HTR-8/SVneo (cell line): ENCODE measurements at regions not wholly inside any gene's neighbourhood (a gene's known extent, or its start where the extent isn't known, plus 50 kb on each side); places are given as distances from the start of the nearest gene placed in this dataset.
"Not testable (repeated sequence)": the region's sequence is repeated elsewhere in the genome, so short reads cannot be mapped to it uniquely, and the experiment has no call there.

Experiments used
- DNase-seq: peaks from one replicate; pipeline ENCODE4 v3.0.0; 2011; ENCODE audit warnings: low spot score, mixed read lengths; ENCODE audit not compliant: insufficient read length
- FAIRE-seq: peaks from 2 replicates; lab custom pipeline; 2011; peaks lifted over from hg19 to GRCh38; lab: Jason Lieb, UNC

- DNase-seq (no peak), FAIRE-seq (no peak)
Observed at GRCh38 chr1:60868901-60869663, 213.3 kb upstream of the NFIA start.

- no peak for FAIRE-seq
- no peak for DNase-seq
Observed at GRCh38 chr1:60867782-60868181, 214.6 kb upstream of the NFIA start.

- DNase-seq: no peak
- FAIRE-seq: no peak
Observed at GRCh38 chr1:60866917-60867531, 215.3 kb upstream of the NFIA start.

DNA sequence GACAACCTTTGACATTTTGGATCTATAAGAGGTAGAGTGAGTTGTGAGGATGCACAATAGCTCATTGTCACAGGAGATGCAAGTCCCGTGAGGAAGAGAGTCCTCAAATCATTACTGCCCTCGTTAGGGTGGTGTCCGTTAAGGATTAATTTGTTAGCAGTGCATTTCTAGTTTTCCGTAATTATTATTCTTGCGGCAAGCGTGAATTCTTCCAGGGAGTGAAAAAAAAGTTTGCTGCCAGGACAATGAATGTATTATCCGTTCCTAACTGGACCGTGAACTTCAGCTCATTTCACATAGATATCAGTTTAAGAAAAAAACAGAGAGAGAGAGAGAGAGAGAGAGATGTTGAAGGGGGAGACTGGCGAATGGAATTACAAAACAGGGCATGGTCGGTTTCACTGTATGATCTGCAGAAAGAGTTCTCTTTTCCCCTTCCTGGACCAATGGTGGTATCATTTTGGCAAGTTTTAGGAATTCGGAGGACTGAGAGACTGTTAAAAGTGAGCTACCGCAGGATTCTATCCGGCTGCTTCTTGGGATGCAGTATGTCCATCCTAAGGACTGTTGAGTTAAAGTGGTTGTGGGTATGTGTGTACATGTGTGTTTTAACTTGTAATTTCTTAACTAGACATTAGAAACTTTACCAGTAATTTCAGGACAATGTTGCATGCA, 216.0 kb upstream of the NFIA start:
- no peak for DNase-seq
- FAIRE-seq: no peak

- no peak for DNase-seq
- no peak for FAIRE-seq
Observed at GRCh38 chr1:60865166-60865565, 217.2 kb upstream of the NFIA start.

- no peak for DNase-seq
- no peak for FAIRE-seq
Observed at GRCh38 chr1:60864722-60865121, 217.6 kb upstream of the NFIA start.

- DNase-seq: no peak
- FAIRE-seq: no peak
Observed at GRCh38 chr1:60863131-60863530, 219.2 kb upstream of the NFIA start.

DNA sequence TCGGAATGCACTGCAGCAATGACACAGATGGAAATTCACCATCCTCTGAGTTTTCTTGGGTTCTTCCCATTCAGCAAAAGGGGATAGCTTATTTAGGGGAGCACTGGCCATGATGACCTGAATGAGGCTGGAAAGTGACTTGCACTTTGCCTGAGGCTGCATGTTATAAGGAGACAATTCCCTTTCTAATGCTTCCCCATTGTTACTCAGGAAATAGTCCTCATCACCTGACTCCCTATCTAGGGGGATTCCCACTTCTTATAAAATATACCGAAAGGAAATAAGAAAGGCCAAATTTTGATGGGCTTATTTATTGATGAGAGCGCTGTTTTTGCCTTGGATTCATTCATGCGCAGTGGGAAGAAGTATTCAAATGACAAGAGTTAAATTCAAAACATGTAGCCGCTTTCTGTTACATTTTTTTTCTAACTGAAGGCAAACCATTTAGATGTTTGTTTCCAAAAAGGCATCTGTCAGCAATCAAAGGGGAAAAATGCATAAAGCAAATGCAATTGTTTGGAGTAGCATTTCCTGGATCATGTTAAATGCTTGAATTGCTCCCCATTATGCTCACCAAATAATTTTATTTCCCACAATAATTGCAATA, 220.3 kb upstream of the NFIA start:
- DNase-seq (no peak), FAIRE-seq (no peak)

- DNase-seq: no peak
Observed at GRCh38 chr1:60859111-60859510, 223.2 kb upstream of the NFIA start.

GRCh38 chr1:60857851-60858250, 224.5 kb upstream of the NFIA start:
- DNase-seq: no peak
- no peak for FAIRE-seq

More at GRCh38 chr1:60859111-60859510, 223.2 kb upstream of the NFIA start:
- no peak for FAIRE-seq

DNA sequence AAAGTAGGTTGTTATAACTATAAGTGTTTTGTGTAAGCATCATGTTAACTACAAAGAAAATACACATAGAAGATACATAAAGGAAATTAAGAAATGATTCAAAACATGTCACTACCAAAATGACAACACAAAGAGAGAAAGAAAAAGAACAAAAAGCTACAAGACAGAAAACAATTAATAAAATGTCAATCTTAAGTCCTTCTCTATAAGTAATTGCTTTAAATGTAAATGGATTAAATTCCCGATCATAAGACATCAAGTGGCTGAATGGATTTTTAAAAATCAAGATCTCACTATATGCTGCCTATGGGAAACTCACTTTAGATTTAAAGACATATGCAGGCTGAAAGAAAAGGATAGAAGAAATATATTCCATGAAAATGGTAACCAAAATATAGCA, 232.3 kb upstream of the NFIA start:
- FAIRE-seq (no peak), DNase-seq (no peak)

- FAIRE-seq (no peak), DNase-seq (no peak)
Observed at GRCh38 chr1:60849401-60849800, 233.0 kb upstream of the NFIA start.

- DNase-seq: no peak
- no peak for FAIRE-seq
Observed at GRCh38 chr1:60848583-60849188, 233.7 kb upstream of the NFIA start.

- no peak for FAIRE-seq
Observed at GRCh38 chr1:60847855-60848582, 234.3 kb upstream of the NFIA start.

GRCh38 chr1:60847391-60847790, 235.0 kb upstream of the NFIA start:
- FAIRE-seq (no peak), DNase-seq (no peak)

More at GRCh38 chr1:60847855-60848582, 234.3 kb upstream of the NFIA start:
- no peak for DNase-seq

DNA sequence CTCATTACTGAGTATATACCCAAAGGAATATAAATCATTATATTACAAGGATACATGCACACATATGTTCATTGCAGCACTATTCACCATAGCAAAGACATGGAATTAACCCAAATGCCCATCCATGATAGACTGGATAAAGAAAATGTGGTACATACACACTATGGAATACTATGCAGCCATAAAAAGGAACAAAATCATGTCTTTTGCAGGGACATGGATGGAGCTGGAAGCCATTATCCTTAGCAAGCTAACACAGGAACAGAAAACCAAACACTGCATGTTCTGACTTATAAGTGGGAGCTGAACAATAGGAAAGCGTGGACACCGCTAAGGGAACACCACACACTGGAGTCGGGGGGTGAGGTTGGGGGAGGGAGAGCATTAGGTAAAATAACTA, 236.7 kb upstream of the NFIA start:
- FAIRE-seq: not testable (repeated sequence)

DNA sequence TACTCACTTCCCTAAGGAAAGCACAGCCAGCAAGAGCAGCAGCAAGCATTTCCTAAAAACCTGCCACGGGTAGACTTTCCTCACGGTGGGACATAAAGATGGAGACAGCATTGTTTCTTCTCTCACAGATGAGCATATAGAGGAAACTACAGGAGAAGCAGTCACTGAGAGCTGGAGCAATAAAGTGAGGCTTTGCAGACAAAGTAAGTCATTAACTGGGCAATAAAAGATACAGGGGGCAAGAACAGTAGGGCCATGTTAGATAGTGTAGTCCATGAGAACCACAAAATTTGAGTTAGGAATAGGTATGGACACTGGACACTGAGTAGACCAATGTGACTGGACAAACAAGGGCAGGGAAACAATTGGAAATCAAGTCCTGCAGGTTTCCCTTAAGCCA, 240.1 kb upstream of the NFIA start:
- no peak for FAIRE-seq
- no peak for DNase-seq

More for the DNA sequence above, 236.7 kb upstream of the NFIA start:
- DNase-seq: not testable (repeated sequence)

DNA sequence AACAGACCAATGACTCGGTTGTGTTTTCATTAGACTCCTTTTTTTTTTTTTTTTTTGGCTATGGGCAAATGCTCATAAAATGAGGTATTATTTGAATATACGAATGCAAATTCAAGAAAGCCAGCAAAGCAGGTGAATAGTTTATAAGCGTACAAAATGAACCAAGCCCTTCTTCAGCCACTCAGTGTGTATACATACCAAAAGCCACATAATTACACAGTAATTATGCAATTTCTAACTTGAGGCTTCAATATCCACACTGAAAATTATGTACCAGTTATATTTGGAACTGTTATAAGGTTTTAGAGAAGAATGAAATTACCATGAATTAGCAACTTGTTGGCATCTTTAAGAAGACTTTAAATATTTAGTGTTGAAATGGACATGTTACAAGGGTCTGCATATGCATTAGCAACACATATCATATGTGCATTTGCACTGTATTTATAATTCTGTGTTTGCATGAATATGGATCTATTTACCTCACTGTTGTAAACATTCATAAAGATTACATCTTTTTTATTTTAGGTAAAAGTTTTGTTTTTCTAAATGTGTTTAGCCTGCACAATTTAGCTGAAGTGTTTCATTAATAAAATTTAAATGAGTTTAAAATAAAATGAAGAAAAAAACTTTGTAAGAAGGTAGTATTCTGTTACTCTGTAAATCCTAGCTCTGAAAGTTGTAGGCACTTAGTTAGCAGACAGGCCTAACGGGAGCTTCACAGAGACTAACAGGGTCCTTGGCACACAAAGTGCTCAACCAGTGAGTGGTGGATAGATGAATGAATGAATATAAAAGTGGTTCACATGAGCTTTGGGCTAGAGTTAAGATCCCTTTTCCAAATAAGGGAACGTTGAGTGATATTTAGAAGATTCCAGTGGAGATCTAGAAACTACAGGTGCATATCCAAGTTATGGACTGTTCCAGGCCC, 241.0 kb upstream of the NFIA start:
- FAIRE-seq: no peak
- DNase-seq: no peak

- DNase-seq, FAIRE-seq: not testable (repeated sequence)
Observed at GRCh38 chr1:60840476-60840875, 241.9 kb upstream of the NFIA start.
